ENCODE measurements at regions not wholly inside any gene's neighbourhood (a gene's known extent, or its start where the extent isn't known, plus 50 kb on each side); places are given as distances from the start of the nearest gene placed in this dataset.

- DNase-seq (ENCODE audit: low read depth, low spot score), result no peak
Measured at GRCh38 chr5:115377468-115378217, 81.2 kb upstream of the CCDC112 start.

- no peak for DNase-seq (ENCODE audit: low read depth, low spot score)
Measured at GRCh38 chr5:115375893-115376292, 79.4 kb upstream of the CCDC112 start.

GRCh38 chr5:115374057-115374775 is 77.8 kb upstream of the CCDC112 start:
- no peak for DNase-seq (ENCODE audit: low read depth, low spot score)

GRCh38 chr5:115372146-115372545 is 75.7 kb upstream of the CCDC112 start:
- no peak for DNase-seq (ENCODE audit: low read depth, low spot score)

- peak; percentile 80 for DNase-seq (ENCODE audit: low read depth, low spot score)
Measured at GRCh38 chr5:115369430-115370144, 73.1 kb upstream of the CCDC112 start.

- no peak for DNase-seq (ENCODE audit: low read depth, low spot score)
Measured at GRCh38 chr5:115366223-115366622, 69.8 kb upstream of the CCDC112 start.

GRCh38 chr5:115363879-115364278 is 67.4 kb upstream of the CCDC112 start:
- DNase-seq (ENCODE audit: low read depth, low spot score), result no peak

GRCh38 chr5:115360046-115360685 is 63.7 kb upstream of the CCDC112 start:
- no peak for DNase-seq (ENCODE audit: low read depth, low spot score)

GRCh38 chr5:115355767-115356381 is 59.4 kb upstream of the CCDC112 start:
- DNase-seq (ENCODE audit: low read depth, low spot score), result no peak

GRCh38 chr5:115355095-115355494 is 58.6 kb upstream of the CCDC112 start:
- no peak for DNase-seq (ENCODE audit: low read depth, low spot score)

- DNase-seq (ENCODE audit: low read depth, low spot score), result no peak
Measured at GRCh38 chr5:115354246-115354645, 57.8 kb upstream of the CCDC112 start.

GRCh38 chr5:115352571-115352970 is 56.1 kb upstream of the CCDC112 start:
- DNase-seq (ENCODE audit: low read depth, low spot score), result no peak

GRCh38 chr5:115351356-115352195 is 55.1 kb upstream of the CCDC112 start:
- DNase-seq (ENCODE audit: low read depth, low spot score), result no peak

GRCh38 chr5:115350894-115351293 is 54.4 kb upstream of the CCDC112 start:
- no peak for DNase-seq (ENCODE audit: low read depth, low spot score)

- no peak for DNase-seq (ENCODE audit: low read depth, low spot score)
Measured at GRCh38 chr5:115349001-115349817, 52.8 kb upstream of the CCDC112 start.

GRCh38 chr5:115348175-115348574 is 51.7 kb upstream of the CCDC112 start:
- no peak for DNase-seq (ENCODE audit: low read depth, low spot score)
